ENCODE measurements at regions not wholly inside any gene's neighbourhood (a gene's known extent, or its start where the extent isn't known, plus 50 kb on each side); places are given as distances from the start of the nearest gene placed in this dataset.

DNA sequence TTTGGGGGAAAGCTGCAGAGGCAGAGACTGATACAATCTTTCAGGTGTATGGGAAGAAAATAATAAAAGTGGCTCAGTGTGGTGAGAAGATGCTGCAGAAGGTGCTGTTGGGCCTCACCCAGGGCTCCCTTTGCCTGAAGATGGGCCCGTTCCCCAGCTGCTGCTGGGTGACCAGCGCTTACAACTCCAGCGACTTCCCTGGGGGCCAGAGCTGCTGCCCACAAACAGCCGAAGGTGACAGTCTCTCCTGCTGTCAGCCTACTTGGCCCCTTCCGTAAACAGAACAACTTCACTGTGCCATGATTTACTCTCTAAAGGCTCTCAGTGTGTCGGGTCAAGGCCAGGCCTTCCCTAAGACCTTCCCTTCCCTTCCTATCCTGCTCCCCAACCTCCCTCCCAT lies 93.6 kb upstream of the PCBD1 start:
- no peak overlapping the region for H2AFZ ChIP-seq
- no peaks in the 10 kb centered on the region for H4K20me1 ChIP-seq (ENCODE audit: insufficient read depth)
- intact Hi-C loops (cut with micrococcal nuclease; ENCODE audit: unreplicated experiment), result no loop called here

DNA sequence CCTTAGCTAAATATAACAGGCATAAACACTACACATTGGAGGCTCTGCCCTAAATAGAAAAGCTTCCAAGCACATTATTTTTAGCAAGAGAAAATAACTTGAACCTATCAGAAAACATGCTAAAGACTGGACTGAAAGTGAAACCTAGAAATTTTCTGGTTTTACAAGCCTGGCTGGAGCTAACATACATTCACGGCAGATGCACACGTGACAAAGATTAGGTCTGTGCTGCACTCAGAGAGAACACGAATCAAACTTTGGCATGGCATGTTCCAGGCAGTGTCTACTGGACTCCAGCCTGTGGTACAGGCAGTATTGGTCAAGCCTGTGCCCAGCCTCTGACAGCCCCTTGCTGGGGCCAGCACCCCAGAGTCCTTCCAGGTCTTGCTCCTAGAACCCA lies 94.1 kb upstream of the PCBD1 start:
- H3F3A ChIP-seq (ENCODE audit: insufficient read depth, low read depth), result no peaks in the 10 kb centered on the region
- no peaks in the 10 kb centered on the region for H3K9me3 ChIP-seq (ENCODE audit: insufficient read depth, low read depth)
- TF ChIP-seq, protein P1, sequence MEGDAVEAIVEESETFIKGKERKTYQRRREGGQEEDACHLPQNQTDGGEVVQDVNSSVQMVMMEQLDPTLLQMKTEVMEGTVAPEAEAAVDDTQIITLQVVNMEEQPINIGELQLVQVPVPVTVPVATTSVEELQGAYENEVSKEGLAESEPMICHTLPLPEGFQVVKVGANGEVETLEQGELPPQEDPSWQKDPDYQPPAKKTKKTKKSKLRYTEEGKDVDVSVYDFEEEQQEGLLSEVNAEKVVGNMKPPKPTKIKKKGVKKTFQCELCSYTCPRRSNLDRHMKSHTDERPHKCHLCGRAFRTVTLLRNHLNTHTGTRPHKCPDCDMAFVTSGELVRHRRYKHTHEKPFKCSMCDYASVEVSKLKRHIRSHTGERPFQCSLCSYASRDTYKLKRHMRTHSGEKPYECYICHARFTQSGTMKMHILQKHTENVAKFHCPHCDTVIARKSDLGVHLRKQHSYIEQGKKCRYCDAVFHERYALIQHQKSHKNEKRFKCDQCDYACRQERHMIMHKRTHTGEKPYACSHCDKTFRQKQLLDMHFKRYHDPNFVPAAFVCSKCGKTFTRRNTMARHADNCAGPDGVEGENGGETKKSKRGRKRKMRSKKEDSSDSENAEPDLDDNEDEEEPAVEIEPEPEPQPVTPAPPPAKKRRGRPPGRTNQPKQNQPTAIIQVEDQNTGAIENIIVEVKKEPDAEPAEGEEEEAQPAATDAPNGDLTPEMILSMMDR (conservative IDR thresholded peaks at IDR 0.05), result no peak
- TF ChIP-seq EZH2 (IDR thresholded peaks at IDR 0.05; ENCODE audit: low read depth), result no peak
- intact Hi-C loops (cut with micrococcal nuclease; ENCODE audit: unreplicated experiment), result no loop called here
- CTCF ChIA-PET, result interaction anchor here (0.5 kb wide), 1 partner anchor 595 kb away, joined by 3 read pairs; no protein-coding TSS in a partner anchor
- H3K9me2 ChIP-seq (ENCODE audit: insufficient read depth), result no peaks in the 10 kb centered on the region
- no peaks in the 10 kb centered on the region for H4K20me1 ChIP-seq (ENCODE audit: insufficient read depth)
- no peaks in the 10 kb centered on the region for H3K79me2 ChIP-seq (ENCODE audit: low read depth)
- no peak overlapping the region for H3K4me3 ChIP-seq
- H3K27ac ChIP-seq, result no peak overlapping the region
- POLR2A ChIA-PET (ENCODE audit: unreplicated experiment), result no interaction called here
- H3K4me2 ChIP-seq, result no peak overlapping the region
- H2AFZ ChIP-seq, result no peak overlapping the region
- no peaks in the 10 kb centered on the region for H3K4me1 ChIP-seq (replicated peaks; ENCODE audit: insufficient read depth)
- no peak for DNase-seq
- H3K27me3 ChIP-seq (ENCODE audit: insufficient read depth, low read depth), result peaks cover 38% of the 10 kb centered on the region
- no peaks in the 10 kb centered on the region for H3K36me3 ChIP-seq (ENCODE audit: low read depth)
- no TSS peak for BruUV-seq (replicated peaks)

More for the DNA sequence above, 93.6 kb upstream of the PCBD1 start:
- TF ChIP-seq EZH2 (IDR thresholded peaks at IDR 0.05; ENCODE audit: low read depth), result no peak
- TF ChIP-seq, protein P1 (conservative IDR thresholded peaks at IDR 0.05), result no peak
- Histone ChIP-seq H3K9me3 (ENCODE audit: insufficient read depth, low read depth) (no peaks in the 10 kb centered on the region), H3K4me1 (replicated peaks; ENCODE audit: insufficient read depth) (no peaks in the 10 kb centered on the region), H3K4me3 (no peak overlapping the region), H3F3A (ENCODE audit: insufficient read depth, low read depth) (no peaks in the 10 kb centered on the region), H3K27ac (no peak overlapping the region), H3K36me3 (ENCODE audit: low read depth) (no peaks in the 10 kb centered on the region), H3K9me2 (ENCODE audit: insufficient read depth) (no peaks in the 10 kb centered on the region), H3K27me3 (ENCODE audit: insufficient read depth, low read depth) (peaks cover 43% of the 10 kb centered on the region), H3K4me2 (no peak overlapping the region), H3K79me2 (ENCODE audit: low read depth) (no peaks in the 10 kb centered on the region)
- no peak for DNase-seq
- BruUV-seq (replicated peaks), result no TSS peak
- CTCF ChIA-PET, result interaction anchor here (0.5 kb wide), 1 partner anchor 594 kb away, joined by 3 read pairs; no protein-coding TSS in a partner anchor
- POLR2A ChIA-PET (ENCODE audit: unreplicated experiment), result no interaction called here

DNA sequence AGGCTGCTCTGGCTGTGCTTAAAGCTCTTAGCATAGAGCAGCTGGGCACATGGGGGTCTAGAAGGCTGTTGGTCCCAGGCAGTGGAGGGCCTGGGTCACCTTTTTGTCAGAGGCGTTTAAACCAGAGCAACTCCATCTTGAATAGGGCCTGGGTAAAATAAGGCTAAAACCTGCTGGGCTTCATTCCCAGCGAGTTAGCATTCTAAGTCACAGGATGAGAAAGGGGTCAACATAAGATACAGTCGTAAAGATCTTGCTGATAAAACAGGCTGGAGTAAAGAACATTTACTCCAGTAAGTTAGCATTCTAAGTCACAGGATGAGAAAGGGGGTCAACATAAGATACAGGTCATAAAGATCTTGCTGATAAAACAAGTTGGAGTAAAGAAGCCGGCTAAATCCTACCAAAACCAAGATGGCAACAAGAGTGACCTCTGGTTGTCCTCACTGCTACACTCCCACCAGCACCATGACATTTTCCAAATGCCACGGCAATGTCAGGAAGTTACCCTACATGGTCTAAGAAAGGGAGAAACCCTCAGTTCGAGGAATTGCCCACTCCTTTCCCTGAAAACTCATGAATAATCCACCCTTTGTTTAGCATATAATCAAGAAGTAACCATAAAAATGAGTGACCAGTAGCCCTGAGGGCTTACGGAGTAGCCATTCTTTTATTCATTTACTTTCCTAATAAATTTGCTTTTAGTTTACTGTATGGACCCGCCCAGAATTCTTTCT lies 96.8 kb upstream of the PCBD1 start:
- no peak overlapping the region for H2AFZ ChIP-seq
- intact Hi-C loops (cut with micrococcal nuclease; ENCODE audit: unreplicated experiment), result no loop called here
- no peak overlapping the region for H3K4me2 ChIP-seq
- POLR2A ChIA-PET (ENCODE audit: unreplicated experiment), result no interaction called here
- no peaks in the 10 kb centered on the region for H3K36me3 ChIP-seq (ENCODE audit: low read depth)
- H4K20me1 ChIP-seq (ENCODE audit: insufficient read depth), result no peaks in the 10 kb centered on the region
- H3K4me1 ChIP-seq (replicated peaks; ENCODE audit: insufficient read depth), result no peaks in the 10 kb centered on the region
- peak in 1 of 2 experiments; percentile 39 for DNase-seq
- no peaks in the 10 kb centered on the region for H3K79me2 ChIP-seq (ENCODE audit: low read depth)
- no peaks in the 10 kb centered on the region for H3K9me2 ChIP-seq (ENCODE audit: insufficient read depth)
- CTCF ChIA-PET, result no interaction called here
- TF ChIP-seq, protein P1 (conservative IDR thresholded peaks at IDR 0.05), result no peak
- no peak for TF ChIP-seq EZH2 (IDR thresholded peaks at IDR 0.05; ENCODE audit: low read depth)
- no peaks in the 10 kb centered on the region for H3K9me3 ChIP-seq (ENCODE audit: insufficient read depth, low read depth)
- no peak overlapping the region for H3K4me3 ChIP-seq
- BruUV-seq (replicated peaks), result no TSS peak
- H3F3A ChIP-seq (ENCODE audit: insufficient read depth, low read depth), result no peaks in the 10 kb centered on the region
- peaks cover 25% of the 10 kb centered on the region for H3K27me3 ChIP-seq (ENCODE audit: insufficient read depth, low read depth)
- H3K27ac ChIP-seq, result no peak overlapping the region
